ENCODE measurements at regions not wholly inside any gene's neighbourhood (a gene's known extent, or its start where the extent isn't known, plus 50 kb on each side); places are given as distances from the start of the nearest gene placed in this dataset.
A peak's percentile ranks its signal among the peaks of the same experiment; 100 is the strongest.
"Not testable (repeated sequence)": the region's sequence is repeated elsewhere in the genome, so short reads cannot be mapped to it uniquely, and the experiment has no call there.

- DNase-seq (ENCODE audit: low read depth in 2 of 2) = peak; percentile 66 to 76
- TF ChIP-seq, protein P1, sequence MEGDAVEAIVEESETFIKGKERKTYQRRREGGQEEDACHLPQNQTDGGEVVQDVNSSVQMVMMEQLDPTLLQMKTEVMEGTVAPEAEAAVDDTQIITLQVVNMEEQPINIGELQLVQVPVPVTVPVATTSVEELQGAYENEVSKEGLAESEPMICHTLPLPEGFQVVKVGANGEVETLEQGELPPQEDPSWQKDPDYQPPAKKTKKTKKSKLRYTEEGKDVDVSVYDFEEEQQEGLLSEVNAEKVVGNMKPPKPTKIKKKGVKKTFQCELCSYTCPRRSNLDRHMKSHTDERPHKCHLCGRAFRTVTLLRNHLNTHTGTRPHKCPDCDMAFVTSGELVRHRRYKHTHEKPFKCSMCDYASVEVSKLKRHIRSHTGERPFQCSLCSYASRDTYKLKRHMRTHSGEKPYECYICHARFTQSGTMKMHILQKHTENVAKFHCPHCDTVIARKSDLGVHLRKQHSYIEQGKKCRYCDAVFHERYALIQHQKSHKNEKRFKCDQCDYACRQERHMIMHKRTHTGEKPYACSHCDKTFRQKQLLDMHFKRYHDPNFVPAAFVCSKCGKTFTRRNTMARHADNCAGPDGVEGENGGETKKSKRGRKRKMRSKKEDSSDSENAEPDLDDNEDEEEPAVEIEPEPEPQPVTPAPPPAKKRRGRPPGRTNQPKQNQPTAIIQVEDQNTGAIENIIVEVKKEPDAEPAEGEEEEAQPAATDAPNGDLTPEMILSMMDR (IDR thresholded peaks at IDR 0.05; ENCODE audit: low read depth, low read length) = no peak
- no peak overlapping the region for H3K4me3 ChIP-seq (replicated peaks in 1 of 2; ENCODE audit: low read depth in 2 of 2, low read length in 2 of 2)
Observed at GRCh38 chr6:6875818-6876470, 231.8 kb upstream of the RREB1 start.

GRCh38 chr6:6877792-6878191 lies 230.0 kb upstream of the RREB1 start:
- not testable (repeated sequence) for H3K4me3 ChIP-seq (replicated peaks in 1 of 2; ENCODE audit: low read depth in 2 of 2, low read length in 2 of 2); DNase-seq (ENCODE audit: low read depth in 2 of 2)

DNA sequence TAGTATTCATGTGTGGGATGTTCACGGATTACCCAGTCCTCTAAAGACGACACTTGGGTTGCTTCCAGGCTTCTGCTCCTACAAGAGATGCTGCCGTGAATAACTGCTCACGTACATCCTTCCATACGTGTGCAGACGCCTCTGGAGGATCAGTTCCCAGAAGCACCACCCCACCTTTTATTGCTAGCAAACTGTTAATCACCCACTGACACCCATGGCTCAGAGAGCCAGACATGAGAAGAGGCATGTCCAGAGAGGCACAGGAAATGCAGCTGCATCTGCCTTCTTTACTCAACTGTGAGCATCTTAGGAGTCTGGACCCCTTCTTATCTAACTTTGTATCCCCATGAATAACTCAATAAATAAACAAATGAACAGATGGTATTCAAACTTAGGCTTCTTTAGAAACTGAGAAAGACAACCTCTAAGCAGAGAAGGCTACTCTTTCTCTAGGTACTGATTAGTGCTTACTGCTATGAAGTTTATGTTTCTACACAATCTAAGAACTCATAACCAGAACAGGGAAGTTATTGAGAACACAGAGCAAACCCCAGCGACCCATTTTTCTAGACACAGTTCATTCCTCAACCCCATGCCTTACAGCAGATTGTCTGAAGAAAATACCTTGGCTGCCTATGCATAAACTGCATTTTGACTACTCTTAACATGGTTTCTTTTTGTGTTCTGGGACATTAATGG lies 228.7 kb upstream of the RREB1 start:
- DNase-seq (ENCODE audit: low read depth in 2 of 2) = peak; percentile 9 to 14
- H3K4me3 ChIP-seq (replicated peaks in 1 of 2; ENCODE audit: low read depth in 2 of 2, low read length in 2 of 2) = no peak overlapping the region
- TF ChIP-seq, protein P1 (IDR thresholded peaks at IDR 0.05; ENCODE audit: low read depth, low read length) = no peak

DNA sequence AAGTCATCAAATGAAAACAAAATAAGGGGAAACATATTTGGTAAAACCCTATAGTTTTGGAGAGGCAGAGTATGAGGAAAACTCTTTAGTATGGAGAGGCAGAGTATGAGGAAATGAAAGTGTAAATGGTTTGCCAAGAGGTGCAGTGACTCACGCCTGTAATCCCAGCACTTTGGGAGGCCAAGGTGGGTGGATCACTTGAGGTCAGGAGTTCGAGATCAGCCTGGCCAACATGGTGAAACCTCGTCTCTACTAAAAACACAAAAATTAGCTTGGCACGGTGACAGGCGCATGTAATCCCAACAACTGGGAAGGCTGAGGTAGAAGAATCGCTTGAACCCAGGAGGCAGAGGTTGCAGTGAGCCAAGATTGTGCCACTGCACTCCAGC lies 228.2 kb upstream of the RREB1 start:
- DNase-seq (ENCODE audit: low read depth in 2 of 2) = peak; percentile 8 to 42
- not testable (repeated sequence) for H3K4me3 ChIP-seq (replicated peaks in 1 of 2; ENCODE audit: low read depth in 2 of 2, low read length in 2 of 2)

DNA sequence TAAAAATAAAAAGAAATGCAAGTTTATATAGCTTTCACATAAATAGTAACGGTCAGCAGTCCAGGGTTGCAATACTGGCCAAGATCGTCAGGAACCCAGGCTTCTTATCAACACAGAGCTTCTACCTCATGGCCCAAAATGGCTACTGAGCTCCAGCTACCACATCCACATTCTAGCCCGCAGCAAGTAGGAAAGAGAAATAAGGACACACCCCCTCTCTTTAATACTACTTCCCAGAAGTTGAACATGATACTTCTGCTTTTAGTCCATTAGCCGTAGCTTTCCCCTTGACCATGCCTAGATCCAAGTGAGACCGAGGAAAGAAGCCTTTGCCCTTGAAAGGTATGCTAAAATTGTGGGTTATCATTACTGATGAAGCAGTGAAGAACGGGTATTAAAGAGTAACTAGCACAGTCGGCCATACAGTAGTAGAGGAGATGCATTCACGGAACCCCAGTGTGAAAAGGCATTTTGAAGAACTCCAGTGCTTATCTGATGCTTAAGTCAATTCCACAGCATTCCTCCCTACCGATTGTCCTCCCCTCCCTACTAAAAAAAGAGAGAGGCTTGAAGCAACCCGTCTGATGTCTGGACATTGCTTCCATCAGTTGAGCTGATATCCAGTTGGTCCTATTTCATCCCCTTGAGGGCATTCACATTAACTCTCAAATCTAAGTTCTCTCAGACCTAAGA lies 226.9 kb upstream of the RREB1 start:
- no peak for DNase-seq (ENCODE audit: low read depth in 2 of 2)
- no peak overlapping the region for H3K4me3 ChIP-seq (replicated peaks in 1 of 2; ENCODE audit: low read depth in 2 of 2, low read length in 2 of 2)
- TF ChIP-seq, protein P1 (IDR thresholded peaks at IDR 0.05; ENCODE audit: low read depth, low read length) = no peak

- TF ChIP-seq, protein P1 (IDR thresholded peaks at IDR 0.05; ENCODE audit: low read depth, low read length) = no peak
- no peak overlapping the region for H3K4me3 ChIP-seq (replicated peaks in 1 of 2; ENCODE audit: low read depth in 2 of 2, low read length in 2 of 2)
- peak in 1 of 2 donors; percentile 24 for DNase-seq (ENCODE audit: low read depth in 2 of 2)
Observed at GRCh38 chr6:6881438-6882225, 226.1 kb upstream of the RREB1 start.

- TF ChIP-seq, protein P1 (IDR thresholded peaks at IDR 0.05; ENCODE audit: low read depth, low read length) = no peak
- DNase-seq (ENCODE audit: low read depth in 2 of 2) = no peak
- H3K4me3 ChIP-seq (replicated peaks in 1 of 2; ENCODE audit: low read depth in 2 of 2, low read length in 2 of 2) = no peak overlapping the region
Observed at GRCh38 chr6:6882592-6882991, 225.2 kb upstream of the RREB1 start.
